ENCODE measurements at regions not wholly inside any gene's neighbourhood (a gene's known extent, or its start where the extent isn't known, plus 50 kb on each side); places are given as distances from the start of the nearest gene placed in this dataset.
"Not testable (repeated sequence)": the region's sequence is repeated elsewhere in the genome, so short reads cannot be mapped to it uniquely, and the experiment has no call there.

DNA sequence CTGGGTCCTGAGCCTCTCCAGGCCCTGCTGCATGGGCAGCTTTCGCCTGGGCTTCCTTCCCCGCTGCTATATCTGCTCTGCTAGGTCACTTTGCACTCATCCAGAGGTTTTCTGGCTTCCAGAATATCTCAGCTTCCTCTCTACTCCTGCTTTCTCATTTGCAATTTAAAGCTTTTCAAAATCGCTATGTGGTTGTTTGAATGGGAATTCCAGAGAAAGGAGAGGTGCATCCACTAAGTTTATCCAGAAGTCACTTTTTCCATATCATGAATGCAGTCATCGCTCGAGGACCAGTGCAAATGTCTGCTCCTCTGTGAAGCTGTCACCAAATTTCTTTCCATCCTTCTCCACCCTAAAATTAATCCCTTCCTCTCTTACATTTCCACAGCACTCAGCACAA is 61.2 kb downstream of the SOD2 start:
- Histone ChIP-seq H3K4me3 (no peak overlapping the region), H3K36me3 (no peaks in the 10 kb centered on the region), H3K4me1 (no peaks in the 10 kb centered on the region), H3K9me3 (no peaks in the 10 kb centered on the region), H3K27me3 (no peaks in the 10 kb centered on the region), H3K27ac (no peak overlapping the region)
- TF ChIP-seq, protein P1, sequence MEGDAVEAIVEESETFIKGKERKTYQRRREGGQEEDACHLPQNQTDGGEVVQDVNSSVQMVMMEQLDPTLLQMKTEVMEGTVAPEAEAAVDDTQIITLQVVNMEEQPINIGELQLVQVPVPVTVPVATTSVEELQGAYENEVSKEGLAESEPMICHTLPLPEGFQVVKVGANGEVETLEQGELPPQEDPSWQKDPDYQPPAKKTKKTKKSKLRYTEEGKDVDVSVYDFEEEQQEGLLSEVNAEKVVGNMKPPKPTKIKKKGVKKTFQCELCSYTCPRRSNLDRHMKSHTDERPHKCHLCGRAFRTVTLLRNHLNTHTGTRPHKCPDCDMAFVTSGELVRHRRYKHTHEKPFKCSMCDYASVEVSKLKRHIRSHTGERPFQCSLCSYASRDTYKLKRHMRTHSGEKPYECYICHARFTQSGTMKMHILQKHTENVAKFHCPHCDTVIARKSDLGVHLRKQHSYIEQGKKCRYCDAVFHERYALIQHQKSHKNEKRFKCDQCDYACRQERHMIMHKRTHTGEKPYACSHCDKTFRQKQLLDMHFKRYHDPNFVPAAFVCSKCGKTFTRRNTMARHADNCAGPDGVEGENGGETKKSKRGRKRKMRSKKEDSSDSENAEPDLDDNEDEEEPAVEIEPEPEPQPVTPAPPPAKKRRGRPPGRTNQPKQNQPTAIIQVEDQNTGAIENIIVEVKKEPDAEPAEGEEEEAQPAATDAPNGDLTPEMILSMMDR (IDR thresholded peaks at IDR 0.05), result no peak
- no peak for DNase-seq (ENCODE audit: low spot score)

DNA sequence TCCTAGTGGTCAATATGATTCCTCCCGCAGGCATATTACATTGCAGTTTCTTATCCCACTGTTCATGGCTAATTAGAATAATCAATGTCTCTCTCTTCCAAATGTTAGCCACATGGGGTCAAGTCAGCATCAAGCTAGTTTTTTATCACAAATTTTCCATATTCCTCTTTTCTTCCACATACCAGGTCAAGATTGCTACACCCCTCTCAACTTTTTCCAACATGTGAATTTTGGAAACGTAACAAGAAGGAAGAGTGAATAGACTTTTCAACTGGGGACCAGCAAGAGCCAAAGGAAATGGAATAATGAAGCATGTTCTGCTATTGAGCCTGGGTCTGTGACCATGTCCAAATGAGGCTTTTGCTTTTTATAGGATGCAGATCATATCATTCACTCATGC is 65.1 kb downstream of the SOD2 start:
- Histone ChIP-seq H3K36me3 (no peaks in the 10 kb centered on the region), H3K9me3 (no peaks in the 10 kb centered on the region), H3K27ac (no peak overlapping the region), H3K4me3 (no peak overlapping the region), H3K27me3 (no peaks in the 10 kb centered on the region), H3K4me1 (no peaks in the 10 kb centered on the region)
- no peak for DNase-seq (ENCODE audit: low spot score)
- TF ChIP-seq, protein P1 (IDR thresholded peaks at IDR 0.05), result no peak

DNA sequence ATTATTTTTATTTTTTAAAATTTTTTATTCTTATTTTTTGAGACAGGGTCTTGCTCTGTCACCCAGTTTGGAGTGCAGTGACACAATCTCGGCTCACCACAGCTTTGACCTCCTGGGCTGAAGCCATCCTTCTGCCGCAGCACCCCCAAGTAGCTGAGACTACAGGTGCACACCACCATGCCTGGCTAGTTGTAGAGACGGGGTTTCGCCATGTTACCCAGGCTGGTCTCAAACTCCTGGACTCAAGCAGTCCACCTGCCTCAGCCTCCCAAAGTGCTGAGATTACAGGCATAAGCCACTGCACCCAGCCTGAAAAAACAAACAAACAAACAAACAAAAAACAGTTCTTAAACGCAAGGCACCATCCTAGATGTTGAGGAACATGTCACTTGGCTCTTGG is 66.5 kb downstream of the SOD2 start:
- H3K4me3 ChIP-seq; H3K27ac ChIP-seq; DNase-seq (ENCODE audit: low spot score); H3K36me3 ChIP-seq; H3K9me3 ChIP-seq; H3K27me3 ChIP-seq; H3K4me1 ChIP-seq: not testable (repeated sequence)

DNA sequence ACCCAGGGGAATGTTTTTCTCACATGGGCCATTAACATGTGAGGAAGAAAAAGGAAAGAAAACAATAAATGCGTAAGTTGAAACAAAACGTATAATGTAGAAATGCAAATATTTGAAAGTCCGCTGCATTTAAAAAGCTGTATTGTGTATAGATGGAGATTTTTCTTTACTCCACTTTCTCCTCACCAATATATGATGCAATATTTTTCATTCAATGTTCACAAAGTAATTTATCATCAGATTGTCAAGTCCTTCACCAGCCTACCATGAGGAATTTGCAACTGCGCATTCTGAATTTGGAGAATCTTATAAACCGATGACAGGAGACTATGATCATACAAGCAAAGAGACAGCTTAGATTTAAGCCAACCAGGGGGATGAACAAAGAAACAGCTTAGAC is 69.9 kb downstream of the SOD2 start:
- H3K4me1 ChIP-seq, result no peaks in the 10 kb centered on the region
- H3K27me3 ChIP-seq, result no peaks in the 10 kb centered on the region

DNA sequence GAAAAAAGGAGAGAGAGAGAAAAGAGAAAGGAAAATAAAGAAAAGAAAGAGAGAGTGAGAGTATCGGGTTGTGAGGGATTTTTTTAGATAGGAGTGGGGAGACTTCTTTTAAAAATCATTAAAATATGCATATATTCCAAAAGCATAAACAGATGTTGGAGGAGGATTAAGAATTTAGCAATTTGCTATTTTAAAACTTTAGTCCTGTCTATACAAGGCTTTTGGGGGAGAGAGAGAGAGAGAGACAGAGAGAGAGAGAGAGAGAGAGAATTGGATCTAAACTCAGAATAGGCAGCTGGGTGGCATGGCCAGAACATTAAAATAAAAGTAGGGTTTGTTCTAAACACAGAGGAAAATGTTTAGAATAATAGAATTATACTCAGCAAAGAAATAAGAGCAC is 72.1 kb downstream of the SOD2 start:
- Histone ChIP-seq H3K27ac (no peak overlapping the region), H3K27me3 (no peaks in the 10 kb centered on the region), H3K36me3 (peaks cover 7% of the 10 kb centered on the region), H3K4me1 (no peaks in the 10 kb centered on the region), H3K9me3 (peaks cover 0 to 17% of the 10 kb centered on the region in 2 donors), H3K4me3 (no peak overlapping the region)
- TF ChIP-seq, protein P1 (IDR thresholded peaks at IDR 0.05), result no peak
- DNase-seq (ENCODE audit: low spot score), result no peak

More for the DNA sequence above, 69.9 kb downstream of the SOD2 start:
- TF ChIP-seq, protein P1 (IDR thresholded peaks at IDR 0.05), result no peak
- Histone ChIP-seq H3K4me3 (no peak overlapping the region), H3K36me3 (no peaks in the 10 kb centered on the region), H3K9me3 (peaks cover 0 to 3% of the 10 kb centered on the region in 2 donors), H3K27ac (no peak overlapping the region)
- no peak for DNase-seq (ENCODE audit: low spot score)

DNA sequence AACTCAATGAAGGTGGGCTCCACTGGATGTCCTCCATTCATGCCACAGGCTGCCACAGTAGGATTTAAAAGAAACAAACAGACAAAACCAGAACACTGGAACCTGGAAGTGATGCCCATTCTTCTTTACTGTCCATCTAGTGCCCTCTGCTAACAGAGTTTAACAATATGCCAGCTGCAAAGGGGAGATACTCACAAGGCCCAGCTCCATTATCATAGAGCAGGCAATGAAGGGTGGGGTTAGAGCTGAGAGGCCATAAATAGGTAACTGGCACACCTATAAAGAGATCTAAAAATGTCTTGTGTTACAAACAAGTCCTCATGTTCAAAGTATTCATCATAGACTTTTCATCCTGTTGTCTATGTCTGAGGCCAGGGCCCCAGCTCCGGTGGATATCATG is 75.6 kb downstream of the SOD2 start:
- Histone ChIP-seq H3K4me3 (no peak overlapping the region), H3K9me3 (peaks cover 0 to 22% of the 10 kb centered on the region in 2 donors), H3K36me3 (peaks cover 7% of the 10 kb centered on the region), H3K27me3 (no peaks in the 10 kb centered on the region), H3K4me1 (no peaks in the 10 kb centered on the region), H3K27ac (no peak overlapping the region)
- DNase-seq (ENCODE audit: low spot score), result no peak
- TF ChIP-seq, protein P1 (IDR thresholded peaks at IDR 0.05), result no peak

Measured in right atrium auricular region (tissue), 2 donors.